SK-N-SH treated with all-trans-retinoic acid at 6 μM for 48 hours (cell line): ENCODE measurements at regions not wholly inside any gene's neighbourhood (a gene's known extent, or its start where the extent isn't known, plus 50 kb on each side); places are given as distances from the start of the nearest gene placed in this dataset.

ENCODE experiments used
- ATAC-seq: fragments of 200-7000 bp; cut with Tn5 transposase; 3 replicates; pipeline ENCODE4 v1.9.1; 2020; ENCODE audit warnings: mild to moderate bottlenecking, moderate library complexity
- ARNTL ChIP-seq: fragments of 450-650 bp; formaldehyde crosslinking; IDR thresholded peaks from 2 replicates; pipeline ENCODE4 v1.5.0; 2020; ENCODE audit warnings: low read depth, mild to moderate bottlenecking, moderate library complexity, borderline replicate concordance
- BACH2 ChIP-seq: fragments of 250-450 bp; sonication (Bioruptor Pico); IDR thresholded peaks from 2 replicates; pipeline ENCODE4 v1.9.0; 2021; ENCODE audit warnings: mild to moderate bottlenecking, borderline replicate concordance
- CSDC2 ChIP-seq: fragments of 250-450 bp; sonication (Bioruptor Pico); IDR thresholded peaks from 2 replicates; pipeline ENCODE4 v1.5.0; 2020; ENCODE audit warnings: mild to moderate bottlenecking, moderate library complexity
- GLIS3 ChIP-seq: fragments of 250-450 bp; sonication (Bioruptor Pico); IDR thresholded peaks from 2 replicates; pipeline ENCODE4 v1.5.0; 2020; ENCODE audit warnings: mild to moderate bottlenecking, moderate library complexity
- ISL1 ChIP-seq: fragments of 250-450 bp; sonication (Bioruptor Pico); IDR thresholded peaks from 2 replicates; pipeline ENCODE4 v2.1.2; 2022; ENCODE audit warnings: mild to moderate bottlenecking, moderate library complexity
- OSR1 ChIP-seq: fragments of 250-450 bp; sonication (Bioruptor Pico); IDR thresholded peaks from 2 replicates; pipeline ENCODE4 v1.8.0; 2022; ENCODE audit warnings: moderate library complexity, mild to moderate bottlenecking, inconsistent platforms
- PPARA ChIP-seq: fragments of 250-450 bp; sonication (Bioruptor Pico); IDR thresholded peaks from 2 replicates; pipeline ENCODE4 v1.5.0; 2020; ENCODE audit warnings: mild to moderate bottlenecking, borderline replicate concordance
- RARB ChIP-seq: fragments of 250-450 bp; sonication (Bioruptor Pico); IDR thresholded peaks from 2 replicates; pipeline ENCODE4 v1.8.0; 2021; ENCODE audit warnings: mild to moderate bottlenecking, moderate library complexity
- SNAI2 ChIP-seq: fragments of 250-450 bp; sonication (Bioruptor Pico); IDR thresholded peaks from 2 replicates; pipeline ENCODE4 v1.5.0; 2020; ENCODE audit warnings: mild to moderate bottlenecking, moderate library complexity
- TCF4 ChIP-seq: fragments of 250-450 bp; sonication (Bioruptor Pico); IDR thresholded peaks from 2 replicates; pipeline ENCODE4 v1.8.0; 2021; ENCODE audit warnings: mild to moderate bottlenecking, moderate library complexity, borderline replicate concordance
- TOX ChIP-seq: fragments of 250-450 bp; sonication (Bioruptor Pico); IDR thresholded peaks from 2 replicates; pipeline ENCODE4 v1.8.0; 2021; ENCODE audit warnings: mild to moderate bottlenecking, moderate library complexity, borderline replicate concordance
- ZC3H10 ChIP-seq: fragments of 250-450 bp; sonication (Bioruptor Pico); IDR thresholded peaks from 2 replicates; pipeline ENCODE4 v1.5.1; 2021; ENCODE audit warnings: mild to moderate bottlenecking, moderate library complexity
- ZFP3 ChIP-seq: fragments of 250-450 bp; sonication (Bioruptor Pico); IDR thresholded peaks from 2 replicates; pipeline ENCODE4 v1.5.0; 2020; ENCODE audit warnings: mild to moderate bottlenecking, moderate library complexity
- ZFP30 ChIP-seq: fragments of 450-650 bp; formaldehyde crosslinking; IDR thresholded peaks from 2 replicates; pipeline ENCODE4 v1.5.0; 2022; ENCODE audit warnings: mild to moderate bottlenecking, moderate library complexity
- ZNF565 ChIP-seq: fragments of 450-650 bp; formaldehyde crosslinking; conservative IDR thresholded peaks from 2 replicates; pipeline ENCODE4 v1.5.0; 2020; ENCODE audit warnings: low read depth, mild to moderate bottlenecking, moderate library complexity
- ZNF70 ChIP-seq: fragments of 450-650 bp; formaldehyde crosslinking; IDR thresholded peaks from 2 replicates; pipeline ENCODE4 v1.5.0; 2020; ENCODE audit warnings: mild to moderate bottlenecking, moderate library complexity
- ZNF8 ChIP-seq: fragments of 450-650 bp; formaldehyde crosslinking; IDR thresholded peaks from 2 replicates; pipeline ENCODE4 v1.5.0; 2020; ENCODE audit warnings: mild to moderate bottlenecking, moderate library complexity
- TF ChIP-seq, protein P1 (sequence below): fragments of 250-450 bp; sonication (Bioruptor Pico); IDR thresholded peaks from 2 replicates; pipeline ENCODE4 v1.5.1; 2020; ENCODE audit warnings: low read depth, mild to moderate bottlenecking, moderate library complexity
- TF ChIP-seq, protein P2 (sequence below): fragments of 250-450 bp; sonication (Bioruptor Pico); IDR thresholded peaks from 2 replicates; pipeline ENCODE4 v1.8.0; 2020; ENCODE audit warnings: mild to moderate bottlenecking, moderate library complexity, borderline replicate concordance
- TF ChIP-seq, protein P3 (sequence below): fragments of 250-450 bp; sonication (Bioruptor Pico); IDR thresholded peaks from 2 replicates; pipeline ENCODE4 v1.5.1; 2021; ENCODE audit warnings: mild to moderate bottlenecking, moderate library complexity
- TF ChIP-seq, protein P4 (sequence below): fragments of 250-450 bp; sonication (Bioruptor Pico); IDR thresholded peaks from 2 replicates; pipeline ENCODE4 v1.8.0; 2021; ENCODE audit warnings: low read depth, mild to moderate bottlenecking, moderate library complexity, borderline replicate concordance
- TF ChIP-seq, protein P5 (sequence below): fragments of 250-450 bp; sonication (Bioruptor Pico); IDR thresholded peaks from 2 replicates; pipeline ENCODE4 v1.5.0; 2020; ENCODE audit warnings: mild to moderate bottlenecking, moderate library complexity

DNA sequence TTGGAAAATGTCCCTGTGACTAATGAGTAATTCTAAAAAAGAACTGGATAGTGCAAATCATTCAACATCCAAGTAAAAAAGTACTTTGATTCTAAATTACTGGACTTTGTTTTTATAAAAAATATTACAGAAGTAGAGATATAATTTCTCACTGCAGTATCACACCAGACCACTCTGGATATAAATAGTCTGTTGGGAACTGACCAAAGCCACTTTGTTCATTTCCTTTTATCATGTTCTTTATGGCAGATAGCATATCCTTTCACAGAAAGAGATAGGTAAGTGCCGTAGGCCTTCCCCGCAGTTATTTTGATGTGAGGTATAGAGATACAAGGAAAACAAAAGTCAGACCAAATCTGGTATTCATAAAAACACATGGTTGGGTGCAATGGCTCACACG lies 827.4 kb upstream of the GRAMD2B start:
- TF ChIP-seq, protein P1, sequence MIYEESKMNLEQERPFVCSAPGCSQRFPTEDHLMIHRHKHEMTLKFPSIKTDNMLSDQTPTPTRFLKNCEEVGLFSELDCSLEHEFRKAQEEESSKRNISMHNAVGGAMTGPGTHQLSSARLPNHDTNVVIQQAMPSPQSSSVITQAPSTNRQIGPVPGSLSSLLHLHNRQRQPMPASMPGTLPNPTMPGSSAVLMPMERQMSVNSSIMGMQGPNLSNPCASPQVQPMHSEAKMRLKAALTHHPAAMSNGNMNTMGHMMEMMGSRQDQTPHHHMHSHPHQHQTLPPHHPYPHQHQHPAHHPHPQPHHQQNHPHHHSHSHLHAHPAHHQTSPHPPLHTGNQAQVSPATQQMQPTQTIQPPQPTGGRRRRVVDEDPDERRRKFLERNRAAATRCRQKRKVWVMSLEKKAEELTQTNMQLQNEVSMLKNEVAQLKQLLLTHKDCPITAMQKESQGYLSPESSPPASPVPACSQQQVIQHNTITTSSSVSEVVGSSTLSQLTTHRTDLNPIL = no peak
- no peak for TF ChIP-seq ARNTL (CRISPR knock-in tag)
- TF ChIP-seq TOX = no peak
- TF ChIP-seq ZFP3 (CRISPR knock-in tag) = no peak
- TF ChIP-seq, protein P2, sequence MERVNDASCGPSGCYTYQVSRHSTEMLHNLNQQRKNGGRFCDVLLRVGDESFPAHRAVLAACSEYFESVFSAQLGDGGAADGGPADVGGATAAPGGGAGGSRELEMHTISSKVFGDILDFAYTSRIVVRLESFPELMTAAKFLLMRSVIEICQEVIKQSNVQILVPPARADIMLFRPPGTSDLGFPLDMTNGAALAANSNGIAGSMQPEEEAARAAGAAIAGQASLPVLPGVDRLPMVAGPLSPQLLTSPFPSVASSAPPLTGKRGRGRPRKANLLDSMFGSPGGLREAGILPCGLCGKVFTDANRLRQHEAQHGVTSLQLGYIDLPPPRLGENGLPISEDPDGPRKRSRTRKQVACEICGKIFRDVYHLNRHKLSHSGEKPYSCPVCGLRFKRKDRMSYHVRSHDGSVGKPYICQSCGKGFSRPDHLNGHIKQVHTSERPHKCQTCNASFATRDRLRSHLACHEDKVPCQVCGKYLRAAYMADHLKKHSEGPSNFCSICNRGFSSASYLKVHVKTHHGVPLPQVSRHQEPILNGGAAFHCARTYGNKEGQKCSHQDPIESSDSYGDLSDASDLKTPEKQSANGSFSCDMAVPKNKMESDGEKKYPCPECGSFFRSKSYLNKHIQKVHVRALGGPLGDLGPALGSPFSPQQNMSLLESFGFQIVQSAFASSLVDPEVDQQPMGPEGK (CRISPR knock-in tag) = no peak
- TF ChIP-seq ZNF565 = no peak
- TF ChIP-seq SNAI2 (CRISPR knock-in tag) = no peak
- TF ChIP-seq ZC3H10 (CRISPR knock-in tag) = no peak
- TF ChIP-seq ZNF70 (CRISPR knock-in tag) = no peak
- TF ChIP-seq PPARA (CRISPR knock-in tag) = no peak
- TF ChIP-seq RARB (CRISPR knock-in tag) = no peak
- TF ChIP-seq, protein P3, sequence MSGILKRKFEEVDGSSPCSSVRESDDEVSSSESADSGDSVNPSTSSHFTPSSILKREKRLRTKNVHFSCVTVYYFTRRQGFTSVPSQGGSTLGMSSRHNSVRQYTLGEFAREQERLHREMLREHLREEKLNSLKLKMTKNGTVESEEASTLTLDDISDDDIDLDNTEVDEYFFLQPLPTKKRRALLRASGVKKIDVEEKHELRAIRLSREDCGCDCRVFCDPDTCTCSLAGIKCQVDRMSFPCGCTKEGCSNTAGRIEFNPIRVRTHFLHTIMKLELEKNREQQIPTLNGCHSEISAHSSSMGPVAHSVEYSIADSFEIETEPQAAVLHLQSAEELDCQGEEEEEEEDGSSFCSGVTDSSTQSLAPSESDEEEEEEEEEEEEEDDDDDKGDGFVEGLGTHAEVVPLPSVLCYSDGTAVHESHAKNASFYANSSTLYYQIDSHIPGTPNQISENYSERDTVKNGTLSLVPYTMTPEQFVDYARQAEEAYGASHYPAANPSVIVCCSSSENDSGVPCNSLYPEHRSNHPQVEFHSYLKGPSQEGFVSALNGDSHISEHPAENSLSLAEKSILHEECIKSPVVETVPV (CRISPR knock-in tag) = no peak
- TF ChIP-seq ZNF8 = no peak
- TF ChIP-seq, protein P4, sequence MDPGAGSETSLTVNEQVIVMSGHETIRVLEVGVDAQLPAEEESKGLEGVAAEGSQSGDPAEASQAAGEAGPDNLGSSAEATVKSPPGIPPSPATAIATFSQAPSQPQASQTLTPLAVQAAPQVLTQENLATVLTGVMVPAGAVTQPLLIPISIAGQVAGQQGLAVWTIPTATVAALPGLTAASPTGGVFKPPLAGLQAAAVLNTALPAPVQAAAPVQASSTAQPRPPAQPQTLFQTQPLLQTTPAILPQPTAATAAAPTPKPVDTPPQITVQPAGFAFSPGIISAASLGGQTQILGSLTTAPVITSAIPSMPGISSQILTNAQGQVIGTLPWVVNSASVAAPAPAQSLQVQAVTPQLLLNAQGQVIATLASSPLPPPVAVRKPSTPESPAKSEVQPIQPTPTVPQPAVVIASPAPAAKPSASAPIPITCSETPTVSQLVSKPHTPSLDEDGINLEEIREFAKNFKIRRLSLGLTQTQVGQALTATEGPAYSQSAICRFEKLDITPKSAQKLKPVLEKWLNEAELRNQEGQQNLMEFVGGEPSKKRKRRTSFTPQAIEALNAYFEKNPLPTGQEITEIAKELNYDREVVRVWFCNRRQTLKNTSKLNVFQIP (CRISPR knock-in tag) = no peak
- TF ChIP-seq ISL1 (CRISPR knock-in tag) = no peak
- no peak for TF ChIP-seq GLIS3 (CRISPR knock-in tag)
- TF ChIP-seq BACH2 (CRISPR knock-in tag) = no peak
- no peak for TF ChIP-seq TCF4 (CRISPR knock-in tag)
- ATAC-seq = no peak

DNA sequence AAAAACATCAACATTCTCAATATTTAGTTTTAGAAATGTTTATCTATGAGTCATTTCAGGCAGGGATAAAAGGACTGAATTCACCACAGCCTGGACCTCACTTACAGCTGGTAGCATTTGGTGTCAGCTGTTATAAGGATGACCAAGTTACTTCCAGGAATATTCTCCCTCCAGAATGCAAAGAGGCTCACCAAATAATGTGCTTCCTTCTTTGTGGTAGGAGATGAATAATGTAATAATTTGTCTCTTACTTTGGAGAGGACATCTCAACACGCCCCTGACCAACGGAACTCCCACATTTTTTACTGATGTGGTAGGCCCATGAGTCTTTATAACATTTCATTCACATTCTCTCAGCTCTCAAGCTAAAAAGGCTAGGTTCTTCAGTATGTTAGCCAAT lies 825.9 kb upstream of the GRAMD2B start:
- TF ChIP-seq ZNF565 = no peak
- TF ChIP-seq ZNF8 = no peak
- TF ChIP-seq, protein P2 (CRISPR knock-in tag) = no peak
- TF ChIP-seq ARNTL (CRISPR knock-in tag) = no peak
- no peak for TF ChIP-seq PPARA (CRISPR knock-in tag)
- TF ChIP-seq, protein P1 = no peak
- TF ChIP-seq, protein P3 (CRISPR knock-in tag) = no peak
- TF ChIP-seq CSDC2 (CRISPR knock-in tag) = no peak
- no peak for TF ChIP-seq GLIS3 (CRISPR knock-in tag)
- TF ChIP-seq TOX = no peak
- TF ChIP-seq ISL1 (CRISPR knock-in tag) = no peak
- TF ChIP-seq ZC3H10 (CRISPR knock-in tag) = no peak
- no peak for TF ChIP-seq BACH2 (CRISPR knock-in tag)
- no peak for TF ChIP-seq ZFP30 (CRISPR knock-in tag)
- no peak for TF ChIP-seq OSR1
- TF ChIP-seq, protein P5, sequence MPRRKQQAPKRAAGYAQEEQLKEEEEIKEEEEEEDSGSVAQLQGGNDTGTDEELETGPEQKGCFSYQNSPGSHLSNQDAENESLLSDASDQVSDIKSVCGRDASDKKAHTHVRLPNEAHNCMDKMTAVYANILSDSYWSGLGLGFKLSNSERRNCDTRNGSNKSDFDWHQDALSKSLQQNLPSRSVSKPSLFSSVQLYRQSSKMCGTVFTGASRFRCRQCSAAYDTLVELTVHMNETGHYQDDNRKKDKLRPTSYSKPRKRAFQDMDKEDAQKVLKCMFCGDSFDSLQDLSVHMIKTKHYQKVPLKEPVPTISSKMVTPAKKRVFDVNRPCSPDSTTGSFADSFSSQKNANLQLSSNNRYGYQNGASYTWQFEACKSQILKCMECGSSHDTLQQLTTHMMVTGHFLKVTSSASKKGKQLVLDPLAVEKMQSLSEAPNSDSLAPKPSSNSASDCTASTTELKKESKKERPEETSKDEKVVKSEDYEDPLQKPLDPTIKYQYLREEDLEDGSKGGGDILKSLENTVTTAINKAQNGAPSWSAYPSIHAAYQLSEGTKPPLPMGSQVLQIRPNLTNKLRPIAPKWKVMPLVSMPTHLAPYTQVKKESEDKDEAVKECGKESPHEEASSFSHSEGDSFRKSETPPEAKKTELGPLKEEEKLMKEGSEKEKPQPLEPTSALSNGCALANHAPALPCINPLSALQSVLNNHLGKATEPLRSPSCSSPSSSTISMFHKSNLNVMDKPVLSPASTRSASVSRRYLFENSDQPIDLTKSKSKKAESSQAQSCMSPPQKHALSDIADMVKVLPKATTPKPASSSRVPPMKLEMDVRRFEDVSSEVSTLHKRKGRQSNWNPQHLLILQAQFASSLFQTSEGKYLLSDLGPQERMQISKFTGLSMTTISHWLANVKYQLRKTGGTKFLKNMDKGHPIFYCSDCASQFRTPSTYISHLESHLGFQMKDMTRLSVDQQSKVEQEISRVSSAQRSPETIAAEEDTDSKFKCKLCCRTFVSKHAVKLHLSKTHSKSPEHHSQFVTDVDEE (CRISPR knock-in tag) = no peak
- TF ChIP-seq TCF4 (CRISPR knock-in tag) = no peak
- no peak for TF ChIP-seq SNAI2 (CRISPR knock-in tag)
- no peak for TF ChIP-seq ZNF70 (CRISPR knock-in tag)
- ATAC-seq = no peak
